Endothelial cell of umbilical vein (primary cell): ENCODE measurements at regions not wholly inside any gene's neighbourhood (a gene's known extent, or its start where the extent isn't known, plus 50 kb on each side); places are given as distances from the start of the nearest gene placed in this dataset.

Source experiments
- BruUV-seq: library from RNA; stranded (reverse); fragments of 400-500 nt; replicated peaks from 2 replicates; lab custom pipeline; 2021; lab: Mats Ljungman, UMichigan
- CTCF ChIA-PET: fragments of 300-600, 350-600 bp; sonication (Branson Sonifier 250); formaldehyde crosslinking; loops from one replicate; lab custom pipeline; 2021; ENCODE audit warnings: antibody characterized with exemption, inconsistent platforms; lab: Charles Lee
- POLR2A ChIA-PET: fragments of 300-600, 350-600 bp; sonication (Branson Sonifier 250); formaldehyde crosslinking; loops from one replicate; lab custom pipeline; 2021; ENCODE audit warnings: antibody characterized with exemption, inconsistent platforms; lab: Charles Lee
- DNase-seq: peaks from one replicate; pipeline ENCODE4 v3.0.0-alpha.2; 2011; ENCODE audit warnings: low read depth, low spot score
- FAIRE-seq: peaks from 2 replicates; lab custom pipeline; 2011; peaks lifted over from hg19 to GRCh38; lab: Jason Lieb, UNC
- H2AFZ ChIP-seq: 2 replicates; pipeline ENCODE4 v1.6.0; 2012; ENCODE audit warnings: low read depth, low read length, control low read depth, inconsistent platforms
- H3K27ac ChIP-seq: 2 replicates; pipeline ENCODE4 v1.5.1; 2011; ENCODE audit warnings: low read depth, mild to moderate bottlenecking, control low read depth, low read length, moderate library complexity; ENCODE audit not compliant: insufficient read depth
- H3K27me3 ChIP-seq, 2 experiments: 2 replicates each; pipeline versions ENCODE4 v1.6.0 to v1.6.1; 2011; ENCODE audit warnings: low read length in 2 of 2, mixed read lengths in 1 of 2; ENCODE audit not compliant: control insufficient read depth in 2 of 2, insufficient read depth in 2 of 2
- H3K36me3 ChIP-seq, 2 experiments: 2 replicates in 1 of 2; 3 replicates in 1 of 2; pipeline ENCODE4 v1.5.1; 2011; ENCODE audit warnings: low read length in 2 of 2, mild to moderate bottlenecking in 1 of 2, moderate library complexity in 1 of 2; ENCODE audit not compliant: control insufficient read depth in 2 of 2, insufficient read depth in 2 of 2; ENCODE audit errors: extremely low read depth in 1 of 2
- H3K4me1 ChIP-seq: 3 replicates; pipeline ENCODE4 v1.5.1; 2011; ENCODE audit warnings: mild to moderate bottlenecking, low read length; ENCODE audit not compliant: control insufficient read depth, insufficient read depth; ENCODE audit errors: extremely low read depth
- H3K4me2 ChIP-seq: 2 replicates; pipeline ENCODE4 v1.6.1; 2011; ENCODE audit warnings: low read length, control low read depth, mixed read lengths; ENCODE audit not compliant: insufficient read depth
- H3K4me3 ChIP-seq, 3 experiments: fragments of 200-600 bp in 1 of 3; sonication (generic), shearing (Covaris generic) in 1 of 3; replicated peaks in 1 of 3; 2 replicates each; pipeline ENCODE4 v1.5.1; 2011 to 2016; ENCODE audit warnings: control low read depth in 3 of 3, low read length in 3 of 3, mild to moderate bottlenecking in 2 of 3, inconsistent platforms in 1 of 3, low read depth in 1 of 3, moderate library complexity in 1 of 3; ENCODE audit not compliant: insufficient read depth in 1 of 3
- H3K79me2 ChIP-seq: 2 replicates; pipeline ENCODE4 v1.6.0; 2012; ENCODE audit warnings: low read length, inconsistent platforms; ENCODE audit not compliant: control insufficient read depth, insufficient read depth
- H3K9ac ChIP-seq: replicated peaks from 2 replicates; pipeline ENCODE3; 2011; ENCODE audit warnings: low read length, control low read depth; ENCODE audit not compliant: insufficient read depth; ENCODE audit errors: extremely low read depth
- H3K9me1 ChIP-seq: replicated peaks from 3 replicates; pipeline ENCODE4 v1.6.0; 2011; ENCODE audit warnings: mild to moderate bottlenecking, low read length; ENCODE audit not compliant: control insufficient read depth, insufficient read depth; ENCODE audit errors: extremely low read depth
- H3K9me3 ChIP-seq: replicated peaks from 2 replicates; pipeline ENCODE4 v1.5.1; 2012; ENCODE audit warnings: low read length, inconsistent platforms; ENCODE audit not compliant: control insufficient read depth, insufficient read depth
- H4K20me1 ChIP-seq: replicated peaks from 2 replicates; pipeline ENCODE3; 2011; ENCODE audit warnings: mild to moderate bottlenecking, low read length; ENCODE audit not compliant: control insufficient read depth, insufficient read depth; ENCODE audit errors: extremely low read depth
- EZH2 ChIP-seq: IDR thresholded peaks from 2 replicates; pipeline ENCODE4 v1.6.1; 2012; ENCODE audit warnings: borderline replicate concordance, low read depth, mild to moderate bottlenecking, moderate library complexity, low read length, inconsistent platforms; ENCODE audit not compliant: severe bottlenecking
- FOS ChIP-seq: IDR thresholded peaks from 2 replicates; pipeline ENCODE4 v1.6.1; 2011; ENCODE audit warnings: mild to moderate bottlenecking, low read length, moderate library complexity, borderline replicate concordance; ENCODE audit not compliant: insufficient read depth
- GATA2 ChIP-seq: IDR thresholded peaks from 2 replicates; pipeline ENCODE4 v1.7.0; 2011; ENCODE audit warnings: low read depth, mild to moderate bottlenecking, moderate library complexity, mixed read lengths, low read length; ENCODE audit not compliant: insufficient read length, insufficient read depth
- JUN ChIP-seq: IDR thresholded peaks from 2 replicates; pipeline ENCODE4 v1.6.1; 2011; ENCODE audit warnings: borderline replicate concordance, low read depth; ENCODE audit not compliant: insufficient read length, insufficient read depth
- MYC ChIP-seq: IDR thresholded peaks from one replicate; pipeline ENCODE4 v1.6.1; 2011; ENCODE audit warnings: mild to moderate bottlenecking, low read depth, low read length
- POLR2A ChIP-seq: IDR thresholded peaks from 2 replicates; pipeline ENCODE4 v1.6.1; 2012; ENCODE audit warnings: low read depth, mild to moderate bottlenecking, control low read depth, low read length
- POLR2AphosphoS5 ChIP-seq: IDR thresholded peaks from 2 replicates; pipeline ENCODE4 v1.6.1; 2012; ENCODE audit warnings: low read depth, mild to moderate bottlenecking, control low read depth, low read length, moderate library complexity; ENCODE audit not compliant: insufficient read depth
- dilution Hi-C: fragments of 300-500 bp; cut with MboI; formaldehyde crosslinking; loops from one replicate; pipeline ENCODE4 v1.15.0; 2019; ENCODE audit warnings: low sequenced_read_pairs; ENCODE audit not compliant: extremely low pct_ligation_motif_present
- intact Hi-C: fragments of 100-400 bp; cut with micrococcal nuclease; formaldehyde crosslinking; loops from one replicate; pipeline ENCODE4 v1.10.0; 2022
- TF ChIP-seq, protein P1 (sequence below), 2 donors: IDR thresholded peaks; 1 replicate in 1 of 2; 2 replicates in 1 of 2; pipeline ENCODE4 v1.5.1; 2011; ENCODE audit warnings: low read length in 2 of 2, mild to moderate bottlenecking in 2 of 2, moderate library complexity in 2 of 2, control low read depth in 1 of 2, inconsistent platforms in 1 of 2, low read depth in 1 of 2; ENCODE audit not compliant: insufficient read depth in 1 of 2; ENCODE audit errors: extremely low read depth in 1 of 2
- TF ChIP-seq, protein P2 (sequence below): IDR thresholded peaks from 2 replicates; pipeline ENCODE4 v1.6.1; 2011; ENCODE audit not compliant: insufficient read depth, insufficient read length

DNA sequence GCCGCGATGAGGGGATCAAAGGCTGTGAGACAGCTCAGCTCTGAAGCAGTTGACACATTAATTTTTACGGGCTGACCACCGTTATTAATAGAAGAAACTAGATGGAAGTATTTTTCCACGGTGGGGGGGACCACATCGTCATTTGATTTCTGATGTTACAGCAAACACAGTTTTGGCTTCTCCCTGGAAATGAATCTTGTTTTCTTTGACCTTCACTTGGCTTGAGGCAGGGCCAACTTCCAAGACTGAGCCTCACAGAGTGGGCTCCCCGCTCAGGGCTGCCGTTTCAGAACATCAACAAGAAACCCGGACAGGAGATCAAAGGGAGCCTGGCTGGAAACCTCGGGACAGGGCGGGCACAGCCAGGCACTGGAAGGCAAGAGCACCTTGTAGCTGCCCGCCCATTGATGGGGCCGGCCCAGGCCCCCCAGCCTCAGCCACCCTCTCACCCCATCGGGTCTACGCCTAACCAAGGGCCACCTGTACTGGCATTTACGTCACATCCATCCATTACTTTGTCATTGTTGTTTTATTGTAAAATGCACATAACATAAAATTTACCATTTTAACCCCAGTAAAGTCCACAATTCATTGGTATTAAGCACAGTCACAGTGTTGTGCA, 124.6 kb downstream of the C16orf95 start:
- Histone ChIP-seq H2AFZ (no peak overlapping the region), H3K4me2 (no peak overlapping the region), H3K9me3 (no peaks in the 10 kb centered on the region), H3K4me1 (no peaks in the 10 kb centered on the region), H3K27ac (no peak overlapping the region), H3K36me3 (no peaks in the 10 kb centered on the region), H4K20me1 (no peaks in the 10 kb centered on the region), H3K79me2 (no peaks in the 10 kb centered on the region), H3K27me3 (no peaks in the 10 kb centered on the region), H3K9ac (no peak overlapping the region), H3K4me3 (no peak overlapping the region), H3K9me1 (no peaks in the 10 kb centered on the region)
- POLR2A ChIA-PET, result no interaction called here
- BruUV-seq, result no TSS peak
- dilution Hi-C loops, result no loop called here
- FAIRE-seq (no peak), DNase-seq (no peak)
- intact Hi-C loops, result no loop called here
- TF ChIP-seq FOS (no peak), GATA2 (no peak), POLR2A (no peak), EZH2 (no peak), MYC (no peak), JUN (no peak), POLR2AphosphoS5 (no peak)
- TF ChIP-seq, protein P1, sequence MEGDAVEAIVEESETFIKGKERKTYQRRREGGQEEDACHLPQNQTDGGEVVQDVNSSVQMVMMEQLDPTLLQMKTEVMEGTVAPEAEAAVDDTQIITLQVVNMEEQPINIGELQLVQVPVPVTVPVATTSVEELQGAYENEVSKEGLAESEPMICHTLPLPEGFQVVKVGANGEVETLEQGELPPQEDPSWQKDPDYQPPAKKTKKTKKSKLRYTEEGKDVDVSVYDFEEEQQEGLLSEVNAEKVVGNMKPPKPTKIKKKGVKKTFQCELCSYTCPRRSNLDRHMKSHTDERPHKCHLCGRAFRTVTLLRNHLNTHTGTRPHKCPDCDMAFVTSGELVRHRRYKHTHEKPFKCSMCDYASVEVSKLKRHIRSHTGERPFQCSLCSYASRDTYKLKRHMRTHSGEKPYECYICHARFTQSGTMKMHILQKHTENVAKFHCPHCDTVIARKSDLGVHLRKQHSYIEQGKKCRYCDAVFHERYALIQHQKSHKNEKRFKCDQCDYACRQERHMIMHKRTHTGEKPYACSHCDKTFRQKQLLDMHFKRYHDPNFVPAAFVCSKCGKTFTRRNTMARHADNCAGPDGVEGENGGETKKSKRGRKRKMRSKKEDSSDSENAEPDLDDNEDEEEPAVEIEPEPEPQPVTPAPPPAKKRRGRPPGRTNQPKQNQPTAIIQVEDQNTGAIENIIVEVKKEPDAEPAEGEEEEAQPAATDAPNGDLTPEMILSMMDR (IDR thresholded peaks at IDR 0.05; ENCODE audit: extremely low read depth in 1 of 2, insufficient read depth in 1 of 2, low read depth in 1 of 2, low read length in 2 of 2), result no peak
- TF ChIP-seq, protein P2, sequence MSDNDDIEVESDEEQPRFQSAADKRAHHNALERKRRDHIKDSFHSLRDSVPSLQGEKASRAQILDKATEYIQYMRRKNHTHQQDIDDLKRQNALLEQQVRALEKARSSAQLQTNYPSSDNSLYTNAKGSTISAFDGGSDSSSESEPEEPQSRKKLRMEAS, result no peak
- CTCF ChIA-PET, result no interaction called here
